GM18511 (cell line): ENCODE measurements at regions not wholly inside any gene's neighbourhood (a gene's known extent, or its start where the extent isn't known, plus 50 kb on each side); places are given as distances from the start of the nearest gene placed in this dataset.
A peak's percentile ranks its signal among the peaks of the same experiment; 100 is the strongest.

Experiments used
- ATAC-seq: cut with Tn5 transposase; IDR thresholded peaks from one replicate; pipeline ENCODE4 v1.9.1; 2021; ENCODE audit warnings: mild to moderate bottlenecking, moderate library complexity; ENCODE audit not compliant: unreplicated experiment

GRCh38 chrX:39808471-39808917 is 289.3 kb downstream of the BCOR start:
- ATAC-seq, result no peak

GRCh38 chrX:39809331-39809730 is 288.4 kb downstream of the BCOR start:
- ATAC-seq, result no peak

- no peak for ATAC-seq
These were observed 286.9 kb downstream of the BCOR start for GRCh38 chrX:39810901-39811300.

- no peak for ATAC-seq
These were observed 286.4 kb downstream of the BCOR start for GRCh38 chrX:39811376-39811775.

- ATAC-seq, result no peak
These were observed 284.0 kb downstream of the BCOR start for GRCh38 chrX:39813631-39814277.

- ATAC-seq, result no peak
These were observed 283.4 kb downstream of the BCOR start for GRCh38 chrX:39814391-39814790.

- ATAC-seq, result peak; percentile 84
These were observed 282.1 kb downstream of the BCOR start for GRCh38 chrX:39815631-39816030.

- no peak for ATAC-seq
These were observed 280.7 kb downstream of the BCOR start for GRCh38 chrX:39816871-39817731.

- ATAC-seq, result no peak
These were observed 279.8 kb downstream of the BCOR start for GRCh38 chrX:39817754-39818470.

- no peak for ATAC-seq
These were observed 279.0 kb downstream of the BCOR start for GRCh38 chrX:39818750-39819149.

- no peak for ATAC-seq
These were observed 277.6 kb downstream of the BCOR start for GRCh38 chrX:39819921-39820849.

- no peak for ATAC-seq
These were observed 276.6 kb downstream of the BCOR start for GRCh38 chrX:39820938-39821708.

- ATAC-seq, result no peak
These were observed 276.1 kb downstream of the BCOR start for GRCh38 chrX:39821709-39822095.

- no peak for ATAC-seq
These were observed 275.5 kb downstream of the BCOR start for GRCh38 chrX:39822133-39822748.

- ATAC-seq, result no peak
These were observed 274.3 kb downstream of the BCOR start for GRCh38 chrX:39823424-39823823.

- no peak for ATAC-seq
These were observed 273.9 kb downstream of the BCOR start for GRCh38 chrX:39823854-39824253.

GRCh38 chrX:39826813-39827543 is 270.8 kb downstream of the BCOR start:
- ATAC-seq, result no peak

GRCh38 chrX:39827951-39828350 is 269.8 kb downstream of the BCOR start:
- peak; percentile 80 for ATAC-seq

- ATAC-seq, result no peak
These were observed 268.8 kb downstream of the BCOR start for GRCh38 chrX:39828971-39829370.
